ENCODE measurements at regions not wholly inside any gene's neighbourhood (a gene's known extent, or its start where the extent isn't known, plus 50 kb on each side); places are given as distances from the start of the nearest gene placed in this dataset.

DNA sequence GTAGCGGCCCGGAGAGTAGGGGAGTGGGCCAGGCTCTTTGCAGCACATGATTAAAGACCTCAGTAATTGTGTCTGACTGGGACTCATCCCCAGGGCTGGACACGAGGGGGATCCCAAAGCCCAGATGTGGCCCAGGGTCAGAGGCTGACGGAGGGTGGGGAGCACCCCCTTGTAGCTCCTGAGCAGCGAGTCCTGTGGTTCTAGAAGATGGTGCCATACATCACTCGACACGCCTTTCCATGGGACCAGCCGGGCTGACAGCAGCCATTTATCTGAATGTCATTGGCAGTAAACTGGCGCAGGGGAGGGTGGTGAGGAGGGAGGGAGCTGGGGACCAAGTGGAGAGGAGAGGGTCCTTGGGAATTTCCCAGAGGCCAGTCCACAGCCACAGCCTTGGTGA, 65.1 kb upstream of the FAM222A start:
- BruUV-seq (replicated peaks): no TSS peak
- Histone ChIP-seq H3K4me1 (replicated peaks; ENCODE audit: insufficient read depth) (no peaks in the 10 kb centered on the region), H3K4me3 (no peak overlapping the region), H3F3A (ENCODE audit: insufficient read depth, low read depth) (no peaks in the 10 kb centered on the region), H3K79me2 (ENCODE audit: low read depth) (no peaks in the 10 kb centered on the region), H3K4me2 (no peak overlapping the region), H3K9me2 (ENCODE audit: insufficient read depth) (no peaks in the 10 kb centered on the region), H4K20me1 (ENCODE audit: insufficient read depth) (no peaks in the 10 kb centered on the region), H3K27me3 (ENCODE audit: insufficient read depth, low read depth) (peaks cover 61% of the 10 kb centered on the region), H3K9me3 (ENCODE audit: insufficient read depth, low read depth) (no peaks in the 10 kb centered on the region), H3K27ac (no peak overlapping the region), H2AFZ (no peak overlapping the region), H3K36me3 (ENCODE audit: low read depth) (no peaks in the 10 kb centered on the region)
- TF ChIP-seq, protein P1, sequence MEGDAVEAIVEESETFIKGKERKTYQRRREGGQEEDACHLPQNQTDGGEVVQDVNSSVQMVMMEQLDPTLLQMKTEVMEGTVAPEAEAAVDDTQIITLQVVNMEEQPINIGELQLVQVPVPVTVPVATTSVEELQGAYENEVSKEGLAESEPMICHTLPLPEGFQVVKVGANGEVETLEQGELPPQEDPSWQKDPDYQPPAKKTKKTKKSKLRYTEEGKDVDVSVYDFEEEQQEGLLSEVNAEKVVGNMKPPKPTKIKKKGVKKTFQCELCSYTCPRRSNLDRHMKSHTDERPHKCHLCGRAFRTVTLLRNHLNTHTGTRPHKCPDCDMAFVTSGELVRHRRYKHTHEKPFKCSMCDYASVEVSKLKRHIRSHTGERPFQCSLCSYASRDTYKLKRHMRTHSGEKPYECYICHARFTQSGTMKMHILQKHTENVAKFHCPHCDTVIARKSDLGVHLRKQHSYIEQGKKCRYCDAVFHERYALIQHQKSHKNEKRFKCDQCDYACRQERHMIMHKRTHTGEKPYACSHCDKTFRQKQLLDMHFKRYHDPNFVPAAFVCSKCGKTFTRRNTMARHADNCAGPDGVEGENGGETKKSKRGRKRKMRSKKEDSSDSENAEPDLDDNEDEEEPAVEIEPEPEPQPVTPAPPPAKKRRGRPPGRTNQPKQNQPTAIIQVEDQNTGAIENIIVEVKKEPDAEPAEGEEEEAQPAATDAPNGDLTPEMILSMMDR (conservative IDR thresholded peaks at IDR 0.05): no peak
- no peak for TF ChIP-seq EZH2 (IDR thresholded peaks at IDR 0.05; ENCODE audit: low read depth)
- ChIA-PET CTCF (interaction anchor here (0.6 kb wide), 1 partner anchor 10 kb away, joined by 6 read pairs; no protein-coding TSS in a partner anchor), POLR2A (ENCODE audit: unreplicated experiment) (no interaction called here)
- intact Hi-C loops (cut with micrococcal nuclease; ENCODE audit: unreplicated experiment): no loop called here
- no peak for DNase-seq

DNA sequence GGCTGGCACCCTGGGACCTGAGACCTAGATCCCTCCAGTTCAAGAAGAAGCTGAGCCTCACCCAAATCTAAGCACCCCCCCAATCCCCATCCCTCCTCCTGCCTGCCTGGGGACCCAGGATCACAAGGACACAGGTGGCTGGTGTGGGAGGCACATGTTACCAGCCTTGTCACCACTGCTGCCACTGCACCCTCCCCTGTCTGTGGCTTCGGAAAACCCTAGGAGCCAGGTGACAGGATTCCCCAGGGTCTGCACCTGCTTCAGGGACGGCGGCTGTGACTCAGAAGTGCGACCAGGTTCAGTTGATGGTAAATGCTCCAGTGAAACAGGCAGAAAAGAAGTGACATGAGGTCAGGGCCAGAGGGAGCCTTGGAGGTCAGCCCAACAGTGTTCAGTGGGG, 62.8 kb upstream of the FAM222A start:
- Histone ChIP-seq H3K27ac (no peak overlapping the region), H3K4me2 (no peak overlapping the region), H3K4me1 (replicated peaks; ENCODE audit: insufficient read depth) (no peaks in the 10 kb centered on the region), H3K9me3 (ENCODE audit: insufficient read depth, low read depth) (no peaks in the 10 kb centered on the region), H3K79me2 (ENCODE audit: low read depth) (no peaks in the 10 kb centered on the region), H4K20me1 (ENCODE audit: insufficient read depth) (no peaks in the 10 kb centered on the region), H3K27me3 (ENCODE audit: insufficient read depth, low read depth) (peaks cover 51% of the 10 kb centered on the region), H3K36me3 (ENCODE audit: low read depth) (no peaks in the 10 kb centered on the region), H3F3A (ENCODE audit: insufficient read depth, low read depth) (no peaks in the 10 kb centered on the region), H3K9me2 (ENCODE audit: insufficient read depth) (no peaks in the 10 kb centered on the region), H2AFZ (no peak overlapping the region), H3K4me3 (no peak overlapping the region)
- intact Hi-C loops (cut with micrococcal nuclease; ENCODE audit: unreplicated experiment): no loop called here
- ChIA-PET CTCF (interaction anchor here (0.6 kb wide), 1 partner anchor 20 kb away, joined by 11 read pairs; no protein-coding TSS in a partner anchor), POLR2A (ENCODE audit: unreplicated experiment) (no interaction called here)
- no peak for TF ChIP-seq EZH2 (IDR thresholded peaks at IDR 0.05; ENCODE audit: low read depth)
- no TSS peak for BruUV-seq (replicated peaks)
- DNase-seq: no peak

- H3K4me1 ChIP-seq (replicated peaks; ENCODE audit: insufficient read depth): no peaks in the 10 kb centered on the region
- no peaks in the 10 kb centered on the region for H3K36me3 ChIP-seq (ENCODE audit: low read depth)
- H3K79me2 ChIP-seq (ENCODE audit: low read depth): no peaks in the 10 kb centered on the region
- no peak overlapping the region for H3K4me3 ChIP-seq
- no peak overlapping the region for H2AFZ ChIP-seq
- CTCF ChIA-PET: no interaction called here
- H3K4me2 ChIP-seq: no peak overlapping the region
- POLR2A ChIA-PET (ENCODE audit: unreplicated experiment): no interaction called here
- H3K9me2 ChIP-seq (ENCODE audit: insufficient read depth): no peaks in the 10 kb centered on the region
- H3K27me3 ChIP-seq (ENCODE audit: insufficient read depth, low read depth): peaks cover 48% of the 10 kb centered on the region
- H3K9me3 ChIP-seq (ENCODE audit: insufficient read depth, low read depth): no peaks in the 10 kb centered on the region
- intact Hi-C loops (cut with micrococcal nuclease; ENCODE audit: unreplicated experiment): no loop called here
- DNase-seq: no peak
- no peaks in the 10 kb centered on the region for H4K20me1 ChIP-seq (ENCODE audit: insufficient read depth)
- no peak overlapping the region for H3K27ac ChIP-seq
- no peak for TF ChIP-seq EZH2 (IDR thresholded peaks at IDR 0.05; ENCODE audit: low read depth)
- TF ChIP-seq, protein P1 (conservative IDR thresholded peaks at IDR 0.05): no peak
- H3F3A ChIP-seq (ENCODE audit: insufficient read depth, low read depth): no peaks in the 10 kb centered on the region
- BruUV-seq (replicated peaks): no TSS peak
Measured at GRCh38 chr12:109651596-109651995, 62.0 kb upstream of the FAM222A start.

DNA sequence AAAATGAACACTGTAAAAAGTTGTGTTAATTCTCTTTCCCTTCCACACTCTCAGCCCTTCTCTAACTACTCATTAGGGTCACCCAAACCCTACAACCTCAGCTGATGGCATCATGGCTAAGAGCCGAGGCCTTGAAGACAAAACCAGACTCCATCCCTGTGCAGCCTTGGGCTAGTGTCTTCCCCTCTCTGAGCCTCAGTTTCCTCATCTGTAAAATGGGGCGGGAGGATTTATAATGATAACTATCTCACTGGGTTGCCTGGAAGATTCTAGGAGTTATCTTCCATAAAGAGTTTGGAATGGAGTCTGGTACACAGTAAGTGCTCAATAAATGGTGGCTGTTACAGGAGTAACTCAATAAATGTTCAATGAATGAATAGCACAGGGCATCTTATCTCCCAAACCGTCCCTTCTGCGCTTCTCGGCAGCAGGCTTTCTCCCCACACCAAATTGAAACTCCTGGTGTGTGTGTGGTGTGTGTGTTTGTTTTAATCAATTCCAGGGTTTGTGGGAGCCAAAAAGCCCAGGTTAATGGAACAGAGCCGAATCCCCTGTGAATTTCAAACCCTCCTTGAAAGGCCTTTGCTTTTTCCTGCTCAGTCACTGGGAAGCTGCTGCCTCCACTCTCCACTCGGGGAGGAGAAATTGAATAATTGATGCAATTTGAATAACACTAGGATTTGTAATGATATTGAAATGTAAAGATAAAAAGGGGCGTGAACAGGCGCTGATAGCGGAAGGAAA, 61.2 kb upstream of the FAM222A start:
- Histone ChIP-seq H3K4me3 (no peak overlapping the region), H2AFZ (no peak overlapping the region), H3K27ac (no peak overlapping the region), H3K27me3 (ENCODE audit: insufficient read depth, low read depth) (peaks cover 49% of the 10 kb centered on the region), H3K79me2 (ENCODE audit: low read depth) (no peaks in the 10 kb centered on the region), H3K4me1 (replicated peaks; ENCODE audit: insufficient read depth) (no peaks in the 10 kb centered on the region), H4K20me1 (ENCODE audit: insufficient read depth) (no peaks in the 10 kb centered on the region), H3K36me3 (ENCODE audit: low read depth) (no peaks in the 10 kb centered on the region), H3K9me3 (ENCODE audit: insufficient read depth, low read depth) (no peaks in the 10 kb centered on the region), H3F3A (ENCODE audit: insufficient read depth, low read depth) (no peaks in the 10 kb centered on the region), H3K4me2 (no peak overlapping the region), H3K9me2 (ENCODE audit: insufficient read depth) (no peaks in the 10 kb centered on the region)
- intact Hi-C loops (cut with micrococcal nuclease; ENCODE audit: unreplicated experiment): no loop called here
- ChIA-PET POLR2A (ENCODE audit: unreplicated experiment) (no interaction called here), CTCF (no interaction called here)
- TF ChIP-seq, protein P1 (conservative IDR thresholded peaks at IDR 0.05): no peak
- no peak for TF ChIP-seq EZH2 (IDR thresholded peaks at IDR 0.05; ENCODE audit: low read depth)
- BruUV-seq (replicated peaks): no TSS peak
- no peak for DNase-seq

Data from PC-9 (cell line).